Skeletal muscle cell (primary cell): ENCODE measurements at regions not wholly inside any gene's neighbourhood (a gene's known extent, or its start where the extent isn't known, plus 50 kb on each side); places are given as distances from the start of the nearest gene placed in this dataset.

ENCODE experiments used
- DNase-seq: peaks from one replicate; pipeline ENCODE4 v3.0.0-alpha.2; 2010; ENCODE audit warnings: low read depth
- H3K4me3 ChIP-seq: 2 replicates; pipeline ENCODE4 v1.5.1; 2011; ENCODE audit warnings: low read depth, mild to moderate bottlenecking, control low read depth, low read length, moderate library complexity

GRCh38 chr5:147154809-147155208 lies 80.0 kb upstream of the STK32A start:
- DNase-seq = no peak
- no peak overlapping the region for H3K4me3 ChIP-seq

- DNase-seq = no peak
Measured at GRCh38 chr5:147156012-147156411, 78.8 kb upstream of the STK32A start.

GRCh38 chr5:147160902-147161700 lies 73.7 kb upstream of the STK32A start:
- DNase-seq = no peak
- no peak overlapping the region for H3K4me3 ChIP-seq

More at GRCh38 chr5:147156012-147156411, 78.8 kb upstream of the STK32A start:
- no peak overlapping the region for H3K4me3 ChIP-seq

GRCh38 chr5:147162740-147163139 lies 72.1 kb upstream of the STK32A start:
- no peak overlapping the region for H3K4me3 ChIP-seq
- no peak for DNase-seq

- no peak for DNase-seq
Measured at GRCh38 chr5:147167529-147167928, 67.3 kb upstream of the STK32A start.

GRCh38 chr5:147168578-147169327 lies 66.1 kb upstream of the STK32A start:
- H3K4me3 ChIP-seq = no peak overlapping the region
- peak; percentile 26 for DNase-seq

More at GRCh38 chr5:147167529-147167928, 67.3 kb upstream of the STK32A start:
- no peak overlapping the region for H3K4me3 ChIP-seq

- H3K4me3 ChIP-seq = no peak overlapping the region
- DNase-seq = no peak
Measured at GRCh38 chr5:147169399-147169798, 65.4 kb upstream of the STK32A start.

GRCh38 chr5:147169901-147170300 lies 64.9 kb upstream of the STK32A start:
- no peak overlapping the region for H3K4me3 ChIP-seq
- DNase-seq = no peak

- DNase-seq = no peak
- H3K4me3 ChIP-seq = no peak overlapping the region
Measured at GRCh38 chr5:147170603-147171002, 64.2 kb upstream of the STK32A start.

GRCh38 chr5:147174671-147175265 lies 60.1 kb upstream of the STK32A start:
- H3K4me3 ChIP-seq = no peak overlapping the region
- no peak for DNase-seq

- no peak for DNase-seq
- no peak overlapping the region for H3K4me3 ChIP-seq
Measured at GRCh38 chr5:147175516-147176097, 59.2 kb upstream of the STK32A start.

GRCh38 chr5:147176422-147176821 lies 58.4 kb upstream of the STK32A start:
- DNase-seq = no peak
- no peak overlapping the region for H3K4me3 ChIP-seq

GRCh38 chr5:147177125-147177840 lies 57.5 kb upstream of the STK32A start:
- peak; percentile 59 for DNase-seq

GRCh38 chr5:147179562-147180147 lies 55.2 kb upstream of the STK32A start:
- no peak overlapping the region for H3K4me3 ChIP-seq
- no peak for DNase-seq

More at GRCh38 chr5:147177125-147177840, 57.5 kb upstream of the STK32A start:
- H3K4me3 ChIP-seq = no peak overlapping the region

GRCh38 chr5:147180751-147181150 lies 54.1 kb upstream of the STK32A start:
- no peak overlapping the region for H3K4me3 ChIP-seq
- DNase-seq = no peak
